H9 (cell line): ENCODE measurements at regions not wholly inside any gene's neighbourhood (a gene's known extent, or its start where the extent isn't known, plus 50 kb on each side); places are given as distances from the start of the nearest gene placed in this dataset.

ENCODE experiments used
- DNase-seq: peaks from one replicate; pipeline ENCODE4 v3.0.0-alpha.2; 2017
- H2AFZ ChIP-seq: one replicate; pipeline ENCODE4 v1.6.1; 2013; ENCODE audit warnings: mild to moderate bottlenecking, low read length, control low read depth, moderate library complexity
- H2AK5ac ChIP-seq: 2 replicates; pipeline ENCODE4 v1.6.1; 2013; ENCODE audit warnings: low read length, control low read depth, mixed read lengths; ENCODE audit not compliant: insufficient read length
- H2BK120ac ChIP-seq: one replicate; pipeline ENCODE4 v1.6.1; 2013; ENCODE audit warnings: low read depth, mild to moderate bottlenecking, low read length, control low read depth, inconsistent platforms; ENCODE audit not compliant: poor library complexity, severe bottlenecking
- H2BK12ac ChIP-seq: 2 replicates; pipeline ENCODE4 v1.6.1; 2013; ENCODE audit warnings: low read length, control low read depth, mixed read lengths, low read depth; ENCODE audit not compliant: insufficient read length
- H2BK15ac ChIP-seq: 2 replicates; pipeline ENCODE4 v1.6.1; 2013; ENCODE audit warnings: low read depth, low read length, control low read depth
- H2BK20ac ChIP-seq: one replicate; pipeline ENCODE4 v1.6.1; 2013; ENCODE audit warnings: low read depth, mild to moderate bottlenecking, low read length, control low read depth, inconsistent platforms; ENCODE audit not compliant: poor library complexity, severe bottlenecking
- H2BK5ac ChIP-seq: 2 replicates; pipeline ENCODE4 v1.6.1; 2013; ENCODE audit warnings: low read length, control low read depth, mixed read lengths; ENCODE audit not compliant: insufficient read length
- H3K14ac ChIP-seq: 2 replicates; pipeline ENCODE4 v1.6.1; 2013; ENCODE audit warnings: low read length, control low read depth; ENCODE audit not compliant: insufficient read depth
- H3K18ac ChIP-seq: 2 replicates; pipeline ENCODE4 v1.6.1; 2013; ENCODE audit warnings: low read depth, mild to moderate bottlenecking, mixed read lengths, low read length, control low read depth; ENCODE audit not compliant: insufficient read length
- H3K23ac ChIP-seq: 2 replicates; pipeline ENCODE4 v1.6.1; 2013; ENCODE audit warnings: low read length, control low read depth, mixed read lengths, low read depth; ENCODE audit not compliant: insufficient read length
- H3K23me2 ChIP-seq: 2 replicates; pipeline ENCODE4 v1.6.1; 2013; ENCODE audit warnings: low read depth, mild to moderate bottlenecking, mixed read lengths, low read length, control low read depth; ENCODE audit not compliant: insufficient read length, poor library complexity, severe bottlenecking
- H3K27ac ChIP-seq: 2 replicates; pipeline ENCODE4 v1.5.1; 2013; ENCODE audit warnings: low read length, control low read depth, mixed read lengths, low read depth; ENCODE audit not compliant: insufficient read length
- H3K27me3 ChIP-seq: 2 replicates; pipeline ENCODE4 v1.6.1; 2013; ENCODE audit warnings: low read length, control low read depth, inconsistent platforms; ENCODE audit not compliant: insufficient read depth
- H3K4ac ChIP-seq: 2 replicates; pipeline ENCODE4 v1.6.1; 2013; ENCODE audit warnings: low read depth, mild to moderate bottlenecking, control low read depth, inconsistent platforms, low read length, moderate library complexity
- H3K4me1 ChIP-seq: 2 replicates; pipeline ENCODE4 v1.6.1; 2013; ENCODE audit warnings: low read length, control low read depth, inconsistent platforms; ENCODE audit not compliant: insufficient read depth
- H3K4me2 ChIP-seq: 2 replicates; pipeline ENCODE4 v1.6.1; 2013; ENCODE audit warnings: low read length, control low read depth, mixed read lengths; ENCODE audit not compliant: insufficient read length, insufficient read depth
- H3K56ac ChIP-seq: 2 replicates; pipeline ENCODE4 v1.6.1; 2013; ENCODE audit warnings: low read depth, mild to moderate bottlenecking, mixed read lengths, low read length, control low read depth; ENCODE audit not compliant: insufficient read length
- H3K79me1 ChIP-seq: 2 replicates; pipeline ENCODE4 v1.6.1; 2013; ENCODE audit warnings: low read depth, mild to moderate bottlenecking, moderate library complexity, low read length, control low read depth, inconsistent platforms; ENCODE audit not compliant: insufficient read depth, poor library complexity, severe bottlenecking
- H3K79me2 ChIP-seq: 2 replicates; pipeline ENCODE4 v1.6.1; 2013; ENCODE audit warnings: low read length, control low read depth, inconsistent platforms; ENCODE audit not compliant: insufficient read depth
- H3K9ac ChIP-seq: 2 replicates; pipeline ENCODE4 v1.6.1; 2013; ENCODE audit warnings: low read length, control low read depth, mixed read lengths; ENCODE audit not compliant: insufficient read length; ENCODE audit errors: extremely low read depth
- H3K9me3 ChIP-seq: one replicate; pipeline ENCODE4 v1.6.1; 2013; ENCODE audit warnings: low read depth, low read length, inconsistent platforms; ENCODE audit not compliant: control insufficient read depth
- H3T11ph ChIP-seq: one replicate; pipeline ENCODE4 v1.6.1; 2013; ENCODE audit warnings: mild to moderate bottlenecking, low read length, control low read depth, inconsistent platforms
- H4K20me1 ChIP-seq: one replicate; pipeline ENCODE4 v1.6.1; 2013; ENCODE audit not compliant: control insufficient read depth, insufficient read length, insufficient read depth
- H4K5ac ChIP-seq: 2 replicates; pipeline ENCODE4 v1.6.1; 2013; ENCODE audit warnings: low read depth, mild to moderate bottlenecking, mixed read lengths, low read length, control low read depth; ENCODE audit not compliant: insufficient read length
- H4K8ac ChIP-seq: replicated peaks from 2 replicates; pipeline ENCODE4 v1.6.1; 2013; ENCODE audit warnings: low read length, control low read depth, mixed read lengths, low read depth; ENCODE audit not compliant: insufficient read length
- H4K91ac ChIP-seq: 2 replicates; pipeline ENCODE4 v1.6.1; 2013; ENCODE audit warnings: low read depth, mild to moderate bottlenecking, moderate library complexity, mixed read lengths, low read length, control low read depth; ENCODE audit not compliant: insufficient read length
- H3K27ac Mint-ChIP-seq, 3 experiments: 2 replicates in 2 of 3; 3 replicates in 1 of 3; pipeline ENCODE4 v1.8.0; 2020 to 2021; ENCODE audit warnings: mixed read lengths in 3 of 3, mild to moderate bottlenecking in 1 of 3, moderate library complexity in 1 of 3
- H3K27me3 Mint-ChIP-seq: 2 replicates; pipeline ENCODE4 v1.8.0; 2021; ENCODE audit warnings: low read depth, mild to moderate bottlenecking, moderate library complexity, mixed read lengths
- H3K36me3 Mint-ChIP-seq, 3 experiments: 2 replicates in 2 of 3; 3 replicates in 1 of 3; pipeline ENCODE4 v1.8.0; 2020 to 2021; ENCODE audit warnings: low read depth in 3 of 3, mixed read lengths in 3 of 3; ENCODE audit not compliant: insufficient read depth in 1 of 3
- H3K4me1 Mint-ChIP-seq, 2 experiments: 2 replicates each; pipeline ENCODE4 v1.8.0; 2020; ENCODE audit warnings: mixed read lengths in 2 of 2
- H3K4me3 Mint-ChIP-seq, 2 experiments: 2 replicates in 1 of 2; 3 replicates in 1 of 2; pipeline ENCODE4 v1.8.0; 2020 to 2021; ENCODE audit warnings: mild to moderate bottlenecking in 2 of 2, mixed read lengths in 2 of 2, moderate library complexity in 1 of 2
- H3K9me3 Mint-ChIP-seq, 2 experiments: 2 replicates in 1 of 2; 3 replicates in 1 of 2; pipeline ENCODE4 v1.8.0; 2020; ENCODE audit warnings: mild to moderate bottlenecking in 2 of 2, mixed read lengths in 2 of 2, moderate library complexity in 1 of 2
- WGBS: extraction: QIAGEN DNeasy Blood & Tissue Kit; methylation state at CpG from one replicate; pipeline ENCODE4 v1.1.7; 2013; ENCODE audit warnings: missing lambda C conversion rate, low lambda C conversion rate, mixed read lengths; ENCODE audit not compliant: insufficient read length; ENCODE audit errors: extremely low coverage; 5-methylcytosine and 5-hydroxymethylcytosine counted together
- TF ChIP-seq, protein P1 (sequence below): fragments of 200-600 bp; sonication (generic); conservative IDR thresholded peaks from 3 replicates; pipeline ENCODE4 v1.8.0; 2021; ENCODE audit warnings: antibody characterized with exemption, mild to moderate bottlenecking

DNA sequence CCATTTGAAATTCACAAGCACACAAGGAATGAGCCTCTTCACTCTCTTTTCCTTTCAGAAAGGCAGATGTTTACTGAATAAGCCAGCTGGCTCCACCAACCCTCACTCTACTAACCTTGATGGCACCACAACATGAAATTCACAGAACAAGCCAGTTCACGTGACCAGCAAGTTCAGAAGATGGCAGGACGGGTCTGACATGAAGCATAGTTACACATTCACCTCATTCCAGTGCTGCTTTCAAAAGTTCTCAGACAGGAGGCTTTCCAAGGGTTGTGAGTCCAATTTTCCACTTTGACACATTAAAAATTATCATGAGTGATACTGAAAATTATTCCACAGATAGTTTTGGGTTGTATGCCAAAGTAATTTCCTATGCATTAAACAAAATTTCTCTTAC, 74.2 kb upstream of the MBOAT2 start:
- H3K23me2 ChIP-seq: no peaks in the 10 kb centered on the region
- H2BK12ac ChIP-seq: no peak overlapping the region
- no peak overlapping the region for H3K14ac ChIP-seq
- no peak overlapping the region for H3K23ac ChIP-seq
- no peak overlapping the region for H2BK5ac ChIP-seq
- H2AK5ac ChIP-seq: no peak overlapping the region
- no peak overlapping the region for H3T11ph ChIP-seq
- no peak overlapping the region for H3K4ac ChIP-seq
- H3K4me2 ChIP-seq: no peak overlapping the region
- Mint-ChIP-seq H3K4me3 (no peak overlapping the region), H3K9me3 (peaks cover 15 to 22% of the 10 kb centered on the region in 2 experiments), H3K27ac (no peak overlapping the region), H3K36me3 (peaks cover 0 to 18% (median 9%) of the 10 kb centered on the region in 3 experiments; a peak in 6 of 7 replicates), H3K4me1 (peaks cover 29 to 34% of the 10 kb centered on the region in 2 experiments), H3K27me3 (peaks cover 18% of the 10 kb centered on the region)
- H3K56ac ChIP-seq: no peak overlapping the region
- TF ChIP-seq, protein P1, sequence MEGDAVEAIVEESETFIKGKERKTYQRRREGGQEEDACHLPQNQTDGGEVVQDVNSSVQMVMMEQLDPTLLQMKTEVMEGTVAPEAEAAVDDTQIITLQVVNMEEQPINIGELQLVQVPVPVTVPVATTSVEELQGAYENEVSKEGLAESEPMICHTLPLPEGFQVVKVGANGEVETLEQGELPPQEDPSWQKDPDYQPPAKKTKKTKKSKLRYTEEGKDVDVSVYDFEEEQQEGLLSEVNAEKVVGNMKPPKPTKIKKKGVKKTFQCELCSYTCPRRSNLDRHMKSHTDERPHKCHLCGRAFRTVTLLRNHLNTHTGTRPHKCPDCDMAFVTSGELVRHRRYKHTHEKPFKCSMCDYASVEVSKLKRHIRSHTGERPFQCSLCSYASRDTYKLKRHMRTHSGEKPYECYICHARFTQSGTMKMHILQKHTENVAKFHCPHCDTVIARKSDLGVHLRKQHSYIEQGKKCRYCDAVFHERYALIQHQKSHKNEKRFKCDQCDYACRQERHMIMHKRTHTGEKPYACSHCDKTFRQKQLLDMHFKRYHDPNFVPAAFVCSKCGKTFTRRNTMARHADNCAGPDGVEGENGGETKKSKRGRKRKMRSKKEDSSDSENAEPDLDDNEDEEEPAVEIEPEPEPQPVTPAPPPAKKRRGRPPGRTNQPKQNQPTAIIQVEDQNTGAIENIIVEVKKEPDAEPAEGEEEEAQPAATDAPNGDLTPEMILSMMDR: no peak
- H4K91ac ChIP-seq: no peak overlapping the region
- no peak overlapping the region for H4K8ac ChIP-seq
- no peak overlapping the region for H3K27ac ChIP-seq
- H4K20me1 ChIP-seq: no peaks in the 10 kb centered on the region
- no peaks in the 10 kb centered on the region; the same call in 1 of the 2 replicates for H3K27me3 ChIP-seq
- H2BK20ac ChIP-seq: no peak overlapping the region
- no CpG with 5 or more reads among the region's 2 CpGs for WGBS
- DNase-seq: no peak
- no peak overlapping the region for H3K9ac ChIP-seq
- no peak overlapping the region for H4K5ac ChIP-seq
- H3K79me1 ChIP-seq: no peaks in the 10 kb centered on the region
- no peak overlapping the region for H2BK120ac ChIP-seq
- H2AFZ ChIP-seq: no peak overlapping the region
- H3K79me2 ChIP-seq: no peaks in the 10 kb centered on the region
- no peak overlapping the region for H3K18ac ChIP-seq
- no peak overlapping the region for H2BK15ac ChIP-seq
- H3K4me1 ChIP-seq: peaks cover 9% of the 10 kb centered on the region; the same call in 1 of the 2 replicates
- H3K9me3 ChIP-seq: peaks cover 4% of the 10 kb centered on the region
